A673 (cell line): ENCODE measurements at regions not wholly inside any gene's neighbourhood (a gene's known extent, or its start where the extent isn't known, plus 50 kb on each side); places are given as distances from the start of the nearest gene placed in this dataset.

Source experiments
- BruUV-seq: library from RNA; stranded (reverse); fragments of 400-500 nt; replicated peaks from 2 replicates; lab custom pipeline; 2021; lab: Mats Ljungman, UMichigan
- CTCF ChIA-PET: fragments of 300-600 bp; sonication (Branson Sonifier 250); formaldehyde crosslinking; loops from one replicate; lab custom pipeline; 2022; ENCODE audit warnings: antibody characterized with exemption; lab: Charles Lee
- POLR2A ChIA-PET: fragments of 300-600 bp; sonication (Branson Sonifier 250); formaldehyde crosslinking; loops from one replicate; lab custom pipeline; 2022; ENCODE audit warnings: antibody characterized with exemption; ENCODE audit not compliant: low non-redundant PET; lab: Charles Lee
- DNase-seq: peaks from one replicate; pipeline ENCODE4 v3.0.0-alpha.2; 2015; ENCODE audit warnings: low spot score
- H3K27ac ChIP-seq: fragments of 200-600 bp; sonication (generic); 2 replicates; pipeline ENCODE4 v1.5.1; 2016; ENCODE audit warnings: mixed run types, low read depth, mild to moderate bottlenecking, mixed read lengths, antibody characterized with exemption, low read length; ENCODE audit not compliant: poor library complexity, severe bottlenecking
- H3K27me3 ChIP-seq: fragments of 200-600 bp; sonication (generic); replicated peaks from 2 replicates; pipeline ENCODE4 v1.6.1; 2017; ENCODE audit warnings: mixed run types, low read depth, mild to moderate bottlenecking, mixed read lengths, antibody characterized with exemption, low read length; ENCODE audit not compliant: insufficient read depth, poor library complexity
- H3K36me3 ChIP-seq: fragments of 200-600 bp; sonication (generic); 2 replicates; pipeline ENCODE4 v1.6.1; 2016; ENCODE audit warnings: mixed run types, mild to moderate bottlenecking, mixed read lengths, antibody characterized with exemption, low read length; ENCODE audit not compliant: insufficient read depth, poor library complexity, severe bottlenecking
- H3K4me1 ChIP-seq: fragments of 200-600 bp; sonication (generic); 2 replicates; pipeline ENCODE4 v1.6.1; 2017; ENCODE audit warnings: mixed run types, mild to moderate bottlenecking, mixed read lengths, antibody characterized with exemption, low read length; ENCODE audit not compliant: insufficient read depth, poor library complexity, severe bottlenecking
- H3K4me3 ChIP-seq: fragments of 200-600 bp; sonication (generic); 2 replicates; pipeline ENCODE4 v1.5.1; 2016; ENCODE audit warnings: low read depth, mixed run types, mild to moderate bottlenecking, mixed read lengths, low read length; ENCODE audit not compliant: poor library complexity, severe bottlenecking
- H3K9me3 ChIP-seq: fragments of 200-600 bp; sonication (generic); 2 replicates; pipeline ENCODE4 v1.6.1; 2016; ENCODE audit warnings: mixed run types, low read depth, mild to moderate bottlenecking, mixed read lengths, antibody characterized with exemption, low read length; ENCODE audit not compliant: poor library complexity, severe bottlenecking
- CTCF ChIP-seq: fragments of 300-800, 200-600 bp; sonication (generic); conservative IDR thresholded peaks from 2 replicates; pipeline ENCODE4 v1.5.1; 2017; ENCODE audit warnings: low read depth, mild to moderate bottlenecking, antibody characterized with exemption, low read length, moderate library complexity, mixed read lengths
- EZH2 ChIP-seq: fragments of 200-600 bp; sonication (generic); IDR thresholded peaks from 2 replicates; pipeline ENCODE4 v1.6.1; 2017; ENCODE audit warnings: borderline replicate concordance, low read depth, mild to moderate bottlenecking, mixed read lengths, antibody characterized with exemption, low read length; ENCODE audit not compliant: poor library complexity, severe bottlenecking
- intact Hi-C: fragments of 100-400 bp; cut with micrococcal nuclease; formaldehyde crosslinking; loops from one replicate; pipeline ENCODE4 v1.10.0; 2022; ENCODE audit not compliant: unreplicated experiment

DNA sequence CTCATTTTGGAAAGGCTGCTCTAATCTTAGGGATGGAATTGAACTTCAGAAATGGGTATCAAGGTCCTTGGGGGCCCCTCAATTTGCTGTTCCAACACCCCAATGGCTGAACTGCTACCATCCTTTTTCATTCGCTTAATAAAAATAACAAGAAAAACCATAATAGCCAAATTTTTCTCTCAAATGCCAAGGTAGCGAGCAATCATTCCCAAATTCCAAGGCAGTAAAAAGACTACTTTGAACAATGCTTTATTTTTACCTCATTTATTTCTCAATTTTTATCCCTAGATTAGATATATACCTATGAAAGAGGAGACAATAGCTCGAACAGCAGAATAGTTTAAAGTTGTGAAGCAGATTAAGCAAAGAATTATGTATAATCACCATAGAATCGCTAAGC is 323.4 kb upstream of the SLC7A11 start:
- Histone ChIP-seq H3K9me3 (no peaks in the 10 kb centered on the region), H3K4me3 (no peak overlapping the region), H3K27ac (no peak overlapping the region), H3K4me1 (peaks cover 6% of the 10 kb centered on the region), H3K27me3 (no peaks in the 10 kb centered on the region), H3K36me3 (no peaks in the 10 kb centered on the region)
- BruUV-seq, result no TSS peak
- POLR2A ChIA-PET, result no interaction called here
- no peak for DNase-seq
- TF ChIP-seq EZH2 (no peak), CTCF (no peak)
- intact Hi-C loops, result no loop called here
- CTCF ChIA-PET, result no interaction called here

- no peak for DNase-seq
- CTCF ChIA-PET, result no interaction called here
- POLR2A ChIA-PET, result no interaction called here
These were observed 320.4 kb upstream of the SLC7A11 start for GRCh38 chr4:138562544-138562991.

DNA sequence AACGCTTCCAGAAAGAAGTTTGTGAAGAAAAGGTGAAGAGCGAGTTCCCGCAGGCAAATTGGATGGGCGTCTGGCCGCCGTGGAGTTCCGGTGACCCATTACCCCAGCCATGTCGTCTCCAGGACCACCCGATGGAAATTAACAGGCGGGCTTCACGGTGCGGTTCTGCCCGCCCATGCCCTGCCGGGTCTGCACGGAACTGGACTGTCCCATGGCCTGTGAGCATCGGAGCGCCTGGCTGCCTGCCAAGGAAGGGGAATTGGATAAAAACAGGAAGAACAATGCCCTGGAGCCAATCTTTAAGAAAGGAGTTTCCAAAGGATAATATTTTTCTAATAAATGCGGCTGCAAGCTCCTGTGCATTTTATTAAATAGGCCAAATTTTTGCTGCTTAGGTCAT is 319.8 kb upstream of the SLC7A11 start:
- CTCF ChIA-PET, result no interaction called here

More at GRCh38 chr4:138562544-138562991, 320.4 kb upstream of the SLC7A11 start:
- BruUV-seq, result no TSS peak
- Histone ChIP-seq H3K36me3 (no peaks in the 10 kb centered on the region), H3K27ac (no peak overlapping the region), H3K9me3 (no peaks in the 10 kb centered on the region), H3K27me3 (no peaks in the 10 kb centered on the region), H3K4me1 (peaks cover 24% of the 10 kb centered on the region), H3K4me3 (no peak overlapping the region)
- TF ChIP-seq CTCF, result no peak
- no peak for TF ChIP-seq EZH2
- intact Hi-C loops, result no loop called here

More for the DNA sequence above, 319.8 kb upstream of the SLC7A11 start:
- no peaks in the 10 kb centered on the region for H3K27me3 ChIP-seq
- intact Hi-C loops, result no loop called here
- H3K9me3 ChIP-seq, result no peaks in the 10 kb centered on the region
- TF ChIP-seq EZH2 (no peak), CTCF (no peak)
- POLR2A ChIA-PET, result no interaction called here
- BruUV-seq, result no TSS peak
- H3K4me3 ChIP-seq, result no peak overlapping the region
- no peaks in the 10 kb centered on the region for H3K36me3 ChIP-seq
- no peak overlapping the region for H3K27ac ChIP-seq
- no peak for DNase-seq
- peaks cover 24% of the 10 kb centered on the region for H3K4me1 ChIP-seq
